Ovary (tissue), 3 donors: ENCODE measurements at regions not wholly inside any gene's neighbourhood (a gene's known extent, or its start where the extent isn't known, plus 50 kb on each side); places are given as distances from the start of the nearest gene placed in this dataset.

ENCODE experiments used
- EP300 ChIP-seq: sonication (generic); formaldehyde crosslinking; IDR thresholded peaks from one replicate; pipeline ENCODE4 v1.6.1; 2017; ENCODE audit warnings: antibody characterized with exemption
- TF ChIP-seq, protein P1 (sequence below), 3 donors: fragments of 450-650 bp in 2 of 3; fragments of 200-600 bp in 1 of 3; IDR thresholded peaks; one replicate each; pipeline versions ENCODE4 v1.5.1 to v1.8.0; 2016 to 2022; ENCODE audit warnings: antibody characterized with exemption in 3 of 3, mild to moderate bottlenecking in 1 of 3
- donor health status: DM: no; HTN: no; CAD: no.

DNA sequence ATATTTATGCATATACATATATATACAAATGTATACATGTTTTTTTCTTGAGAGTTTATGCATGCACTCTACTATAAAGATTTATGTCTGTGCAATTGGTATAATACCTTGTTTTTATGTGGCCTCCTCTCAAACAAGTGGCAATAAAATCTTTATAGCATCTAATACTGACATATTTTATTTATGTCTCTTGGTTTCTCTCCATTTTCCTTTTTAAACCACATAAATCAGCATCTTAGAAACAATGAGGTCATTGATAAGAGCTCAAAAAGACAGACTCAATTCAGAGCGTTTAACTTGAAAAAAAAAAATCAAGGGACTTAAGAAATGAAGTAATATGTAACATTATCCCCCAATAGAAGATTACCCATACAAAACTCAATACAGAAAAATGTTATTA is 1442.2 kb upstream of the ALCAM start:
- TF ChIP-seq EP300, result no peak
- TF ChIP-seq, protein P1, sequence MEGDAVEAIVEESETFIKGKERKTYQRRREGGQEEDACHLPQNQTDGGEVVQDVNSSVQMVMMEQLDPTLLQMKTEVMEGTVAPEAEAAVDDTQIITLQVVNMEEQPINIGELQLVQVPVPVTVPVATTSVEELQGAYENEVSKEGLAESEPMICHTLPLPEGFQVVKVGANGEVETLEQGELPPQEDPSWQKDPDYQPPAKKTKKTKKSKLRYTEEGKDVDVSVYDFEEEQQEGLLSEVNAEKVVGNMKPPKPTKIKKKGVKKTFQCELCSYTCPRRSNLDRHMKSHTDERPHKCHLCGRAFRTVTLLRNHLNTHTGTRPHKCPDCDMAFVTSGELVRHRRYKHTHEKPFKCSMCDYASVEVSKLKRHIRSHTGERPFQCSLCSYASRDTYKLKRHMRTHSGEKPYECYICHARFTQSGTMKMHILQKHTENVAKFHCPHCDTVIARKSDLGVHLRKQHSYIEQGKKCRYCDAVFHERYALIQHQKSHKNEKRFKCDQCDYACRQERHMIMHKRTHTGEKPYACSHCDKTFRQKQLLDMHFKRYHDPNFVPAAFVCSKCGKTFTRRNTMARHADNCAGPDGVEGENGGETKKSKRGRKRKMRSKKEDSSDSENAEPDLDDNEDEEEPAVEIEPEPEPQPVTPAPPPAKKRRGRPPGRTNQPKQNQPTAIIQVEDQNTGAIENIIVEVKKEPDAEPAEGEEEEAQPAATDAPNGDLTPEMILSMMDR (IDR thresholded peaks at IDR 0.05), result no peak
